Anterior cingulate cortex (tissue), 58 donors: ENCODE measurements at regions not wholly inside any gene's neighbourhood (a gene's known extent, or its start where the extent isn't known, plus 50 kb on each side); places are given as distances from the start of the nearest gene placed in this dataset.
"Not testable (repeated sequence)": the region's sequence is repeated elsewhere in the genome, so short reads cannot be mapped to it uniquely, and the experiment has no call there.

Source experiments
- DNase-seq, 58 donors: peaks; one replicate each; lab custom pipeline; 2025; lab: John Stamatoyannopoulos, UW

DNA sequence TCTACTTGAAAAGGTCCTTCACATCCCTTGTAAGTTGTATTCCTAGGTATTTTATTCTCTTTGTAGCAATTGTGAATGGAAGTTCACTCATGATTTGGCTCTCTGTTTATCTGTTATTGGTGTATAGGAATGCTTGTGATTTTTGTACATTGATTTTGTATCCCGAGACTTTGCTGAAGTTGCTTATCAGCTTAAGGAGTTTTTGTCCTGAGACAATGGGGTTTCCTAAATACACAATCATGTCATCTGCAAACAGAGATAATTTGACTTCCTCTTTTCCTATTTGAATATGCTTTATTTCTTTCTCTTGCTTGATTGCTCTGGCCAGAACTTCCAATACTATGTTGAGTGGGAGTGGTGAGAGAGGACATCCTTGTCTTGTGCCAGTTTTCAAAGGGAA, 69.8 kb upstream of the MYRIP start:
- DNase-seq, result not testable (repeated sequence)

DNA sequence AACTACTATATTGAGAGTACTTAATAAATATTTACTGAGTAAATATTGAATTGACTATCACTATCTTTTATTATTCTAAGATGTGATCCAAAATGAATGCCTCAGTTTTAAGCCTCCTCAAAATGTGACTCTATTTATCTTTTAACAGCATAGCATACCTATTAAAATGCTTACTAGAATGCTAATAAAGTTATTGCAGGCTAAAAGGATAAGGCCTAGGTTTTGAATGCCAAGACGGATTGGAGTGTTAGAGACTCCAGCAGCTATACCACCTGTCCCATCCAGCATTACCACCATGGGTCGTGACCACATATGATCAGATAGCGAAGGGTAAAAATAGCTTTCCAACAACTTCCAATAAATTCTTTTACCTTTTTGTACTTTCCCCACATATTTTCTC, 64.7 kb upstream of the MYRIP start:
- no peak for DNase-seq

DNA sequence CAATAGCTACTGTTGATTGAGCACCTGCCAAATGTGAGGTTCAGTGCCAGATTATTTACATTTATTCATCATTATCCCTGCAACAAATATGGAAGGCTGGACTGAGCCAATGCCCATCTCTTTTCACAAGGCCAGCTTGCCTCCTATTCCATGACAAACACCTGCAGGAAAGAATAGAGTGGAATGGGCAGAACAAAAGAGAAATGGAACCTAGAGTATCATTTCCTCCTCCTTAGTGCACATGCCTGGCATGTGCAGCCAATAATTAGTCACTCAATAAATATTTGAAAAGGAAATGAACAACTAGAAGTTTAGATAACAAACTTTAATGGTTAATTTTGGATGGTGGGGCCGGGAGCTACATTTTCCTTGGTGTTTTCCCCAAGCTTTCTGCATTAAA, 61.4 kb upstream of the MYRIP start:
- DNase-seq, result no peak

DNA sequence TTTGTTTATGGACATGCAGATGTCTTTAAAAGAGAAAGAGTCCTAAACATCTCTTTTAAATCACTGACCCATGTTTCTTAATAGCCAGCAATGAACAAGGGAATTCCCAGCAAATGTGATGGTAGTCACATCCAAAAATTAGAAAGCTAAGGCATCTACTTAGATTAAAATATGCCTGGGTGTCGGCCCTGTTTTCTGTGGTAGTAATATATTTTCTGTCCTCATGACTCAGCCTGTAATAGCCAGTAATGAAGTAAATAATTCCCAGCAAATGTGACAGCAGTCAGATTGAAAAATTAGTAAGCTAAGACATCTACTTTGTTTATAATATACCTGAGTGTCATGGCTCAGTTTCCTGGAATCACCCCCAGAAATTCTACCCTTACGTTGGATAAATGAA, 60.6 kb upstream of the MYRIP start:
- no peak for DNase-seq

DNA sequence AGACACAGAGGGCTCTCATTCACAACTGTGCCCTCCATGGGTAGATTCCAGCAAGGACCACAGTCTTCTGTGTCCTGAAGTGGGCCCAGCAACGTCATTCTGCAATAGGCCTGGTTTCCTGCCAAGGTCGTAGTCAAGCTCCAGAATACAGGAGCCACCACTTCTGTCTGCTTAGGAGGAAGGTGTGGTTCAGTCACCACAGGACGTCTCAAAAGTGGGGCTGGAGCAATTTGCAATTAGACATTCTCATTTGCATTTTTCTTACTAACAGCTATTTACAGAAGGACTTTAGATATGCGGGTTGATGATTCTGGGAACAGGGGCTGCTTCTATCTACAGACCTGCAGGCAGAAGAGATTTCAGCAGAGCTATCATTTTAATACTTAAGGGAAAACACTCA, 58.7 kb upstream of the MYRIP start:
- no peak for DNase-seq

DNA sequence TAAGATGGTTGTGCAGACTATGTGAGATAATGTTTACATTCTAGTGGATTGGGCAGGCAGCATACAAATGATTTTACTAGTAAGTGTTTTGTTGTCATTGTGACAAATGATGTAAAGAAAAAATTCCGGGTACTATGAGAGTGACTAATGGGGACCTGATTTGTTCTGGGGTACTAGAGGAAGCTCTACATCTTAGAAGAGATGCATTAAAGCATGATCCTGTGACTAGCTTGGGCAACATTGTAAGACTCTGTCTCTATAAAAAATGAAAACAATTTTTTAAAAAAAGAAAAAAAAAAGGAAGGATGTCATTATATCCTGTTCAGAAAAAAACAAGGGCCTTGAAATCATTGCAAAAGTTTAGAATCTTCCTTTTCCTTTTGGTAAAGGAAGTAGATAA, 58.1 kb upstream of the MYRIP start:
- DNase-seq, result no peak

DNA sequence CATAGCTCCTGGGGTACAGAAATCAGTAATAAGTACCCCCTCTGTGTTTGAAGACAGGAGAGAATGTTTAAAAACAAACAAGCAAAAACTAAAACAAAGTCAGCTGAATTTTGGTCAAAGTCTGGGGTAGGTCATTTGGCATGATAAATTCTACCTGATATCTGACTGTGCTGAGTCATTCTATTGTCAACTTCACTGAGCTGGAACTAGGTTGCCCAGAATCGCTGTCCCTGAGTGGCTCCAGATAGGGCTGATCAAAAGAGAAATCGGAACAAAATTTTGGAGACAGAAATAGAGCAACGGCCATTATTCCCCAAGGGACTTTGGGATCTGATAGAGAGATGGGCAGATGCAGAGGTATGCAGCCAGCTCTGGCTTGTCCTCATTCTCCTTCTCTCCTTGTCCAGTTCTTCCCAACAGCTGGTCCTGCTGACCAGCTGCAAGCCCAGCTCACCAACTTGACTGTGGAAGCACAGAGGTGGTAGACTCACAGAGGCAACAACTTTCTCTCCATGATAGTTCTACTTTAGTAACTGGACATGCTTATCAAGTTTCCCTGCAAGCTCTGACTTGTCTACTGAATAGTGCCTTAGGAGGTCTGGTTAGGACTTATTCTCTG, 57.3 kb upstream of the MYRIP start:
- DNase-seq, result no peak

DNA sequence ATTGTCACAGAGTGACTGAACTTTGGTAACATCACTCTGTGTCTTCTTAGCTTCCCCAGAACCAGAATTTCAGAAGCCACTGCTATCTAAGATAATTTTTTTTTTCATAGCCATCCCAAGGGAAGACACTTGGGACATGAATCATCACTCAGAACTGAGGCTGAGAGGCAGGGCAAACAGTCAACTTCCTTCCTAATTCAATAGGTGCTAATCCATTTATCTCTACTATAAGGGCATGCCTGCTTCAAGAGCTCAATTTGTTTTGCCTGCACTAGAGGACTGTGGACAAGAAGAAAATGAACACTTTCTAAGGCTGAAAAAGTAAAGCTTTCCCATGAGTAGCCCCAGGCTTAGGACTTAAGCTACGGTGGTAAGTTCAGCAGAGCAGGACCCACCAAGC, 56.7 kb upstream of the MYRIP start:
- no peak for DNase-seq

DNA sequence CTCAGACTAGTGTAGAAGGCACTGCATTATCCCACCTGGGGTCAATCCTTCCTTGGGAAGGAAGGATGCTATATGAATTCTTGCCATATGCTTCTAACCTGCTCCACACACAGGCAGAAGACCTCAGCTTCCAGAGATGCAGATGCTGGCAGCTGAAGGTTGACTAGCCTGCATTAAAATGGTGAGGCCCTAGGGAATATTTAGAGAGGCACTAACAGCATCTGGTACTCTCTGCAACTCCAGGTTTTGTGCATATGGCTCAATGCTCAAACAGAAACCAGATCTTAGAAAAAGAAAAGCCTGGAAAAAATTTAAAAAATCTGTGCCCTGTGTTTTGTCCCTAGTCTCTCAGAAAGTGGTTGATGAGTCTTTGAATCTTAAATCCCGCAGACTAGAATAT, 56.0 kb upstream of the MYRIP start:
- DNase-seq, result no peak

DNA sequence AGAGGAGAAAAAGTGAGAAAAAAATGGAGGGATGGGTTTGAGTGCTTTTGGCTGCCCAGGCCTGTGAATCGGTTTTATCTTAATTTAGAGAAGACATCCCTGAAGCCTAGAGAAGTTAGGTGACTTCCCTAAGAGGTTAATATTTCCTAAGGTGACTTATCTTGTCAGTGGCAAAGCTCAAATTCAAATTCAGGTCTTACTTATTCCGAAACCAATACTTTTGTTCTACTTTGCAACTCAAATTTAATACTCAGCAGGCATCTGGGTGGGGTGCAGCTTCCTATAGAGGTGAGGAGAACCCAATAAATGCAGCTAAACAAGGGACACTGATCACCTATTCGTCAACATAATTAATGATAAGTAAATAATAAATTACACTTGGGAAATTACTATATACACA, 54.9 kb upstream of the MYRIP start:
- no peak for DNase-seq

DNA sequence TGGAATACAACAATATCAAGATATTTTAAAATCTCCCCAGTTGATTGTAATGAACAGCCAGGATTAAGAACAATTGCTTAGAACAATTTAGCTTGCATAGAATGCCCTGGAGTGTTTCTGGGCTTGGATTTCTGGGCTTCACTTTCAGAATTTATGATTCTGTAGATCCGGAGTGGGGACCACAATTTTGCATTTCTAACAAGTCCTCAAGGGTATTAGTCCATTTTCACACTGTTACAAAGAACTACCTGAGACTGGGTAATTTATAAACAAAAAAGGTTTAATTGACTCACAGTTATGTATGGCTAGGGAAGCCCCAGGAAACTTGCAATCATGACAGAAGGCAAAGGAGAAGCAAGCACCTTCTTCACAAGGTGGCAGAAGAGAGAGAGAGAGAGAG, 54.3 kb upstream of the MYRIP start:
- no peak for DNase-seq

DNA sequence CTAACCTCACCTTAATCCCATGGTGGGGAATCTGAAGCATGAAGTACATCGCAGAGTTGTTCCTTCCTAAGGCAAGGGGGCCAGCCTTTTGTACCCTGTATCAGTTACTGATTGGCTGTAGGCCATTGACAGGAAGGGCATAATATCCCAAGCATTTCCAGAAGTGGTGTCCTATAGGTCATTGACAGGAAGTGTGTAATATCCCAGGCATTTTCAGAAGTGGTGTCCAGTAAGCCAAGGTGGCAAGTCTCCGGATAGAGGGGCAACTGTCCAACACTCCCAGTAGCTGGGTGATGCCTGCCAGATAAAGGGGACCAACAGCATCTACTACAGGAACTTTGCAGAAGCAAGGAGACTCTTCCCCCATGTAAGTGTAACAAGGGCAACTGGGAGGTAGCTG, 52.1 kb upstream of the MYRIP start:
- no peak for DNase-seq
